H1 (cell line): ENCODE measurements at regions not wholly inside any gene's neighbourhood (a gene's known extent, or its start where the extent isn't known, plus 50 kb on each side); places are given as distances from the start of the nearest gene placed in this dataset.
A peak's percentile ranks its signal among the peaks of the same experiment; 100 is the strongest.

Source experiments
- CTCF ChIA-PET: fragments of 300-600 bp; sonication (Branson Sonifier 250); formaldehyde crosslinking; loops from one replicate; lab custom pipeline; 2021; ENCODE audit not compliant: partially characterized antibody; lab: Charles Lee
- POLR2A ChIA-PET: fragments of 300-600 bp; sonication (Branson Sonifier 250); formaldehyde crosslinking; loops from one replicate; lab custom pipeline; 2021; ENCODE audit warnings: inconsistent platforms; ENCODE audit not compliant: partially characterized antibody; lab: Charles Lee
- DNase-seq, 2 experiments: peaks; one replicate each; pipeline versions ENCODE4 v3.0.0 to v3.0.0-alpha.2; 2010 to 2022; ENCODE audit warnings: low spot score in 2 of 2, low read depth in 1 of 2, mixed read lengths in 1 of 2
- FAIRE-seq: peaks from 2 replicates; lab custom pipeline; 2011; peaks lifted over from hg19 to GRCh38; lab: Jason Lieb, UNC
- H2AFZ ChIP-seq: 2 replicates; pipeline ENCODE4 v1.8.1; 2012; ENCODE audit warnings: low read length, inconsistent platforms
- H2AK5ac ChIP-seq: 2 replicates; pipeline ENCODE4 v1.6.1; 2013; ENCODE audit warnings: low read depth, low read length
- H2BK120ac ChIP-seq: replicated peaks from 2 replicates; pipeline ENCODE3; 2013; ENCODE audit warnings: low read depth, low read length, inconsistent platforms
- H2BK12ac ChIP-seq: 2 replicates; pipeline ENCODE4 v1.6.1; 2013; ENCODE audit warnings: low read depth, low read length
- H2BK15ac ChIP-seq: 2 replicates; pipeline ENCODE4 v1.6.1; 2013; ENCODE audit warnings: low read length
- H2BK20ac ChIP-seq: 2 replicates; pipeline ENCODE4 v1.6.1; 2013; ENCODE audit warnings: low read length
- H2BK5ac ChIP-seq: 2 replicates; pipeline ENCODE4 v1.6.1; 2013; ENCODE audit warnings: low read depth, low read length
- H3K14ac ChIP-seq: 2 replicates; pipeline ENCODE4 v1.6.1; 2013; ENCODE audit warnings: inconsistent platforms; ENCODE audit not compliant: insufficient read length
- H3K18ac ChIP-seq: 2 replicates; pipeline ENCODE4 v1.6.1; 2013; ENCODE audit warnings: low read length; ENCODE audit errors: extremely low read depth
- H3K23ac ChIP-seq: 2 replicates; pipeline ENCODE4 v1.6.1; 2013; ENCODE audit warnings: inconsistent platforms; ENCODE audit not compliant: insufficient read length
- H3K23me2 ChIP-seq: 2 replicates; pipeline ENCODE4 v1.6.1; 2013; ENCODE audit warnings: low read depth, low read length
- H3K27ac ChIP-seq: 2 replicates; pipeline ENCODE4 v1.6.1; 2011; ENCODE audit warnings: low read depth, low read length, inconsistent platforms
- H3K27me3 ChIP-seq, 4 experiments: replicated peaks in 1 of 4; 1 replicate in 1 of 4; 2 replicates in 3 of 4; pipeline versions ENCODE4 v1.6.1 to v1.8.1; 2011 to 2013; ENCODE audit warnings: low read length in 3 of 4, mild to moderate bottlenecking in 3 of 4, inconsistent platforms in 2 of 4, mixed read lengths in 2 of 4, moderate library complexity in 1 of 4; ENCODE audit not compliant: control insufficient read depth in 3 of 4, insufficient read depth in 3 of 4; ENCODE audit errors: extremely low read depth in 1 of 4
- H3K36me3 ChIP-seq, 4 experiments: 2 replicates each; pipeline versions ENCODE4 v1.6.1 to v1.8.1; 2011 to 2013; ENCODE audit warnings: mild to moderate bottlenecking in 4 of 4, low read length in 3 of 4, moderate library complexity in 2 of 4, control low read depth in 1 of 4, inconsistent platforms in 1 of 4; ENCODE audit not compliant: insufficient read depth in 4 of 4, control insufficient read depth in 2 of 4
- H3K4ac ChIP-seq: replicated peaks from 2 replicates; pipeline ENCODE3; 2013; ENCODE audit warnings: low read length, low read depth, mixed read lengths, inconsistent platforms; ENCODE audit not compliant: insufficient read length
- H3K4me1 ChIP-seq, 4 experiments: replicated peaks in 1 of 4; 1 replicate in 1 of 4; 2 replicates in 3 of 4; pipeline versions ENCODE4 v1.6.1 to v1.8.1; 2011 to 2013; ENCODE audit warnings: low read length in 3 of 4, inconsistent platforms in 2 of 4, mixed read lengths in 1 of 4; ENCODE audit not compliant: insufficient read depth in 4 of 4, control insufficient read depth in 3 of 4
- H3K4me2 ChIP-seq, 2 experiments: 2 replicates each; pipeline versions ENCODE4 v1.6.1 to v1.8.1; 2011 to 2013; ENCODE audit warnings: low read depth in 2 of 2, low read length in 2 of 2, control low read depth in 1 of 2, inconsistent platforms in 1 of 2, mild to moderate bottlenecking in 1 of 2; ENCODE audit not compliant: insufficient read depth in 1 of 2
- H3K4me3 ChIP-seq, 4 experiments: fragments of 200-600, 300-600 bp in 1 of 4; sonication (generic), shearing (Covaris generic), sonication (Bioruptor Twin) in 1 of 4; 2 replicates each; pipeline versions ENCODE4 v1.5.1 to v1.8.1; 2011 to 2016; ENCODE audit warnings: low read length in 4 of 4, low read depth in 3 of 4, control low read depth in 2 of 4, inconsistent platforms in 2 of 4, mild to moderate bottlenecking in 2 of 4, mixed read lengths in 1 of 4, moderate library complexity in 1 of 4; ENCODE audit not compliant: insufficient read depth in 2 of 4; ENCODE audit errors: extremely low read depth in 1 of 4
- H3K56ac ChIP-seq: replicated peaks from 2 replicates; pipeline ENCODE3; 2013; ENCODE audit warnings: low read depth, mild to moderate bottlenecking, mixed read lengths, low read length, inconsistent platforms; ENCODE audit not compliant: insufficient read length
- H3K79me1 ChIP-seq: 2 replicates; pipeline ENCODE4 v1.6.1; 2013; ENCODE audit warnings: low read depth, low read length, control low read depth
- H3K79me2 ChIP-seq, 2 experiments: 2 replicates each; pipeline versions ENCODE4 v1.6.1 to v1.8.1; 2012 to 2013; ENCODE audit warnings: low read length in 2 of 2, mild to moderate bottlenecking in 2 of 2, inconsistent platforms in 1 of 2; ENCODE audit not compliant: insufficient read depth in 2 of 2, control insufficient read depth in 1 of 2
- H3K9ac ChIP-seq, 4 experiments: replicated peaks in 1 of 4; 1 replicate in 1 of 4; 2 replicates in 3 of 4; pipeline versions ENCODE4 v1.6.1 to v1.8.1; 2011 to 2013; ENCODE audit warnings: low read depth in 3 of 4, low read length in 3 of 4, control low read depth in 2 of 4, mild to moderate bottlenecking in 2 of 4, moderate library complexity in 2 of 4, inconsistent platforms in 1 of 4; ENCODE audit errors: extremely low read depth in 1 of 4
- H3K9me3 ChIP-seq, 2 experiments: 2 replicates each; pipeline versions ENCODE4 v1.6.1 to v1.8.1; 2012 to 2013; ENCODE audit warnings: mild to moderate bottlenecking in 2 of 2, moderate library complexity in 2 of 2, control low read depth in 1 of 2, inconsistent platforms in 1 of 2, low read depth in 1 of 2, low read length in 1 of 2, mixed read lengths in 1 of 2; ENCODE audit not compliant: insufficient read depth in 2 of 2
- H4K20me1 ChIP-seq, 2 experiments: replicated peaks in 1 of 2; 2 replicates each; pipeline versions ENCODE3 to v1.8.1; 2011 to 2013; ENCODE audit warnings: inconsistent platforms in 2 of 2, low read length in 2 of 2, mild to moderate bottlenecking in 1 of 2; ENCODE audit not compliant: insufficient read depth in 2 of 2, control insufficient read depth in 1 of 2
- H4K5ac ChIP-seq: 2 replicates; pipeline ENCODE4 v1.6.1; 2013; ENCODE audit warnings: low read length, low read depth, mixed read lengths, inconsistent platforms; ENCODE audit not compliant: insufficient read length
- H4K8ac ChIP-seq: 2 replicates; pipeline ENCODE4 v1.8.0; 2013; ENCODE audit warnings: mild to moderate bottlenecking, moderate library complexity, low read length, inconsistent platforms; ENCODE audit not compliant: insufficient read depth; ENCODE audit errors: extremely low read depth
- H4K91ac ChIP-seq: replicated peaks from 2 replicates; pipeline ENCODE3; 2013; ENCODE audit warnings: low read length, mixed read lengths, inconsistent platforms; ENCODE audit not compliant: insufficient read length
- ATF3 ChIP-seq: IDR thresholded peaks from 2 replicates; pipeline ENCODE4 v1.6.1; 2011; ENCODE audit warnings: low read depth, mild to moderate bottlenecking, low read length; ENCODE audit not compliant: insufficient read depth
- CEBPB ChIP-seq: IDR thresholded peaks from 2 replicates; pipeline ENCODE4 v1.6.1; 2012; ENCODE audit warnings: low read depth, low read length
- CHD2 ChIP-seq: IDR thresholded peaks from 2 replicates; pipeline ENCODE4 v1.6.1; 2012; ENCODE audit warnings: low read length, improper control_type of control experiment
- CREB1 ChIP-seq: IDR thresholded peaks from 2 replicates; pipeline ENCODE4 v1.6.1; 2012; ENCODE audit warnings: inconsistent platforms
- EP300 ChIP-seq, 2 experiments: IDR thresholded peaks; 1 replicate in 1 of 2; 2 replicates in 1 of 2; pipeline ENCODE4 v1.6.1; 2011 to 2012; ENCODE audit warnings: low read depth in 2 of 2, low read length in 2 of 2, mild to moderate bottlenecking in 2 of 2, borderline replicate concordance in 1 of 2, inconsistent platforms in 1 of 2, moderate library complexity in 1 of 2
- HDAC2 ChIP-seq, 2 experiments: fragments of 300-600 bp in 1 of 2; sonication (generic) in 1 of 2; IDR thresholded peaks; 2 replicates each; pipeline ENCODE4 v1.6.1; 2011 to 2012; ENCODE audit warnings: low read depth in 2 of 2, low read length in 2 of 2, mild to moderate bottlenecking in 2 of 2, moderate library complexity in 2 of 2, borderline replicate concordance in 1 of 2, inconsistent platforms in 1 of 2
- KDM4A ChIP-seq: IDR thresholded peaks from one replicate; pipeline ENCODE4 v1.7.1; 2012; ENCODE audit warnings: low read depth, mild to moderate bottlenecking, moderate library complexity, low read length, inconsistent platforms; ENCODE audit not compliant: severe bottlenecking
- NRF1 ChIP-seq: IDR thresholded peaks from 2 replicates; pipeline ENCODE4 v1.6.1; 2011; ENCODE audit warnings: mild to moderate bottlenecking, low read depth, low read length, improper control_type of control experiment
- RXRA ChIP-seq: IDR thresholded peaks from 2 replicates; pipeline ENCODE4 v1.6.1; 2011; ENCODE audit warnings: low read depth, mild to moderate bottlenecking, low read length, moderate library complexity; ENCODE audit not compliant: insufficient read depth
- TEAD4 ChIP-seq: IDR thresholded peaks from 2 replicates; pipeline ENCODE4 v1.6.1; 2012; ENCODE audit warnings: low read depth, low read length, inconsistent platforms, mixed read lengths
- WGBS, 2 experiments: shearing (Covaris generic) in 1 of 2; methylation state at CpG; one replicate each; pipeline versions ENCODE4 v1.1.6 to v1.1.7; 2013 to 2015; ENCODE audit warnings: low lambda C conversion rate in 2 of 2, mixed read lengths in 2 of 2, inconsistent platforms in 1 of 2, low coverage in 1 of 2, missing lambda C conversion rate in 1 of 2; ENCODE audit not compliant: insufficient replicate concordance in 2 of 2, insufficient coverage in 1 of 2, insufficient read length in 1 of 2; ENCODE audit errors: extremely low coverage in 1 of 2, missing lambda C conversion rate in 1 of 2; 5-methylcytosine and 5-hydroxymethylcytosine counted together

- Histone ChIP-seq H3K27me3 (no peaks in the 10 kb centered on the region), H4K91ac (no peak overlapping the region), H2BK5ac (0 out of 2 replicates have a peak overlapping the region, but pooled peaks have one; percentile 35), H2AFZ (no peak overlapping the region), H3K4ac (no peak overlapping the region), H4K8ac (no peak overlapping the region; the same call in 1 of the 2 replicates), H4K20me1 (no peaks in the 10 kb centered on the region), H3K36me3 (no peaks in the 10 kb centered on the region), H3K18ac (peak overlapping the region; percentile 13; the same call in 1 of the 2 replicates), H3K9ac (no peak overlapping the region), H2BK20ac (no peak overlapping the region), H3K4me2 (no peak overlapping the region), H3K14ac (no peak overlapping the region), H3K79me1 (no peaks in the 10 kb centered on the region), H3K9me3 (no peaks in the 10 kb centered on the region), H3K23ac (no peak overlapping the region), H3K4me1 (peaks cover 0 to 10% (median 6%) of the 10 kb centered on the region in 4 experiments; a peak in 5 of 7 replicates), H3K23me2 (no peaks in the 10 kb centered on the region), H2BK15ac (no peak overlapping the region), H2BK12ac (0 out of 2 replicates have a peak overlapping the region, but pooled peaks have one; percentile 50), H4K5ac (no peak overlapping the region), H3K27ac (no peak overlapping the region), H3K56ac (no peak overlapping the region), H3K4me3 (no peak overlapping the region), H3K79me2 (no peaks in the 10 kb centered on the region), H2BK120ac (no peak overlapping the region), H2AK5ac (no peak overlapping the region)
- ChIA-PET POLR2A (interaction anchor here (1.0 kb wide), 1 partner anchor 9 kb away, joined by 3 read pairs; no protein-coding TSS in a partner anchor), CTCF (interaction anchor here (0.6 to 2.5 kb wide), 7 partner anchors 10 to 286 kb away, joined by 3 to 14 read pairs (median 4); no protein-coding TSS in a partner anchor)
- FAIRE-seq (no peak), DNase-seq (no peak)
- WGBS, 2 experiments: 73% methylated on average over 25 of the region's 26 CpGs; no CpG with 5 or more reads in 1 of the 2 experiments
- TF ChIP-seq CHD2: no peak
- no peak for TF ChIP-seq NRF1
- TF ChIP-seq RXRA: no peak
- no peak for TF ChIP-seq CEBPB
- TF ChIP-seq CREB1: no peak
- TF ChIP-seq KDM4A: no peak
- TF ChIP-seq TEAD4: no peak
- no peak for TF ChIP-seq ATF3
- TF ChIP-seq EP300 (IDR thresholded peaks at IDR 0.05; ENCODE audit: borderline replicate concordance in 1 of 2, low read depth in 2 of 2, low read length in 2 of 2): no peak
- TF ChIP-seq HDAC2 (IDR thresholded peaks at IDR 0.05; ENCODE audit: borderline replicate concordance in 1 of 2, low read depth in 2 of 2, low read length in 2 of 2): no peak
These were observed 83.5 kb upstream of the INSIG1 start for GRCh38 chr7:155213955-155214740.
